HEK293T (cell line): ENCODE measurements at regions not wholly inside any gene's neighbourhood (a gene's known extent, or its start where the extent isn't known, plus 50 kb on each side); places are given as distances from the start of the nearest gene placed in this dataset.

Experiments
- CTCF ChIA-PET: fragments of 350-600 bp; formaldehyde crosslinking; extraction: SDS; loops from one replicate; lab custom pipeline; 2021; ENCODE audit warnings: antibody characterized with exemption, inconsistent platforms; lab: Yijun Ruan, JAX
- POLR2A ChIA-PET: fragments of 350-600 bp; formaldehyde crosslinking; extraction: SDS; loops from one replicate; lab custom pipeline; 2020; ENCODE audit warnings: antibody characterized with exemption, inconsistent platforms; lab: Yijun Ruan, JAX
- DNase-seq: peaks from one replicate; pipeline ENCODE4 v3.0.0; 2012; ENCODE audit warnings: mixed read lengths; ENCODE audit errors: extremely low spot score
- ARNT ChIP-seq: fragments of 450-650 bp; IDR thresholded peaks from 2 replicates; pipeline ENCODE4 v1.6.1; 2017; ENCODE audit warnings: mild to moderate bottlenecking
- BHLHE40 ChIP-seq: fragments of 450-650 bp; IDR thresholded peaks from 2 replicates; pipeline ENCODE4 v1.6.1; 2016; ENCODE audit warnings: mild to moderate bottlenecking, moderate library complexity, borderline replicate concordance
- CTBP1 ChIP-seq: fragments of 450-650 bp; IDR thresholded peaks from 2 replicates; pipeline ENCODE4 v1.6.1; 2016; ENCODE audit warnings: borderline replicate concordance
- ELF4 ChIP-seq: fragments of 450-650 bp; IDR thresholded peaks from 2 replicates; pipeline ENCODE4 v1.6.1; 2017; ENCODE audit warnings: antibody characterized with exemption
- FOXA1 ChIP-seq: fragments of 450-650 bp; IDR thresholded peaks from 2 replicates; pipeline ENCODE4 v1.6.1; 2016; ENCODE audit warnings: mild to moderate bottlenecking
- FOXK2 ChIP-seq: fragments of 450-650 bp; IDR thresholded peaks from 2 replicates; pipeline ENCODE4 v1.6.1; 2016; ENCODE audit warnings: mild to moderate bottlenecking
- FOXM1 ChIP-seq: fragments of 450-650 bp; IDR thresholded peaks from 2 replicates; pipeline ENCODE4 v1.6.1; 2017; ENCODE audit warnings: mild to moderate bottlenecking, borderline replicate concordance
- HDGF ChIP-seq: fragments of 450-650 bp; IDR thresholded peaks from 2 replicates; pipeline ENCODE4 v1.6.1; 2017; ENCODE audit warnings: antibody characterized with exemption, borderline replicate concordance
- L3MBTL2 ChIP-seq: fragments of 450-650 bp; conservative IDR thresholded peaks from 2 replicates; pipeline ENCODE4 v1.6.1; 2016; ENCODE audit warnings: mild to moderate bottlenecking
- LEF1 ChIP-seq: fragments of 450-650 bp; IDR thresholded peaks from 2 replicates; pipeline ENCODE4 v1.6.1; 2017; ENCODE audit warnings: mild to moderate bottlenecking, borderline replicate concordance
- NFRKB ChIP-seq: fragments of 450-650 bp; IDR thresholded peaks from 2 replicates; pipeline ENCODE4 v1.6.1; 2016; ENCODE audit warnings: mild to moderate bottlenecking, moderate library complexity
- PKNOX1 ChIP-seq: fragments of 450-650 bp; IDR thresholded peaks from 2 replicates; pipeline ENCODE4 v1.6.1; 2016
- SP1 ChIP-seq: fragments of 450-650 bp; IDR thresholded peaks from 2 replicates; pipeline ENCODE4 v1.6.1; 2017
- SUZ12 ChIP-seq: fragments of 450-650 bp; IDR thresholded peaks from 2 replicates; pipeline ENCODE4 v1.6.1; 2016; ENCODE audit warnings: mild to moderate bottlenecking
- TARDBP ChIP-seq: fragments of 450-650 bp; IDR thresholded peaks from 2 replicates; pipeline ENCODE4 v1.6.1; 2016
- ZNF384 ChIP-seq: fragments of 450-650 bp; IDR thresholded peaks from 2 replicates; pipeline ENCODE4 v1.6.1; 2016

- TF ChIP-seq CTBP1 (no peak), ARNT (no peak), LEF1 (no peak), PKNOX1 (no peak), SP1 (no peak), FOXM1 (no peak), NFRKB (no peak), TARDBP (no peak), ZNF384 (no peak), ELF4 (no peak), FOXK2 (no peak), HDGF (no peak), BHLHE40 (no peak), L3MBTL2 (no peak), SUZ12 (no peak), FOXA1 (no peak)
- ChIA-PET CTCF (no interaction called here), POLR2A (no interaction called here)
- DNase-seq, result no peak
Measured at GRCh38 chr2:181123798-181124231, 143.4 kb downstream of the UBE2E3 start.

GRCh38 chr2:181124497-181124896, 144.1 kb downstream of the UBE2E3 start:
- CTCF ChIA-PET, result no interaction called here
- POLR2A ChIA-PET, result no interaction called here
- TF ChIP-seq FOXK2, result no peak
- TF ChIP-seq HDGF, result no peak
- no peak for TF ChIP-seq TARDBP
- no peak for TF ChIP-seq ZNF384
- TF ChIP-seq SUZ12, result no peak
- TF ChIP-seq ARNT, result no peak
- TF ChIP-seq FOXA1, result no peak
- TF ChIP-seq CTBP1, result no peak
- DNase-seq, result no peak

- no peak for TF ChIP-seq SP1
- no peak for TF ChIP-seq FOXM1
- no peak for TF ChIP-seq CTBP1
- TF ChIP-seq ELF4, result no peak
- TF ChIP-seq NFRKB, result no peak
- TF ChIP-seq TARDBP, result no peak
- TF ChIP-seq FOXK2, result no peak
- TF ChIP-seq HDGF, result no peak
- TF ChIP-seq LEF1, result no peak
- DNase-seq, result no peak
- POLR2A ChIA-PET, result no interaction called here
- CTCF ChIA-PET, result interaction anchor here (0.5 kb wide), 1 partner anchor 215 kb away, joined by 3 read pairs; no protein-coding TSS in a partner anchor
Measured at GRCh38 chr2:181125359-181125758, 145.0 kb downstream of the UBE2E3 start.

- CTCF ChIA-PET, result interaction anchor here (0.8 kb wide), 1 partner anchor 13 kb away, joined by 3 read pairs; no protein-coding TSS in a partner anchor
- TF ChIP-seq NFRKB, result no peak
- no peak for TF ChIP-seq FOXA1
- TF ChIP-seq PKNOX1, result no peak
- no peak for TF ChIP-seq FOXK2
- no peak for TF ChIP-seq BHLHE40
- POLR2A ChIA-PET, result no interaction called here
- no peak for DNase-seq
Measured at GRCh38 chr2:181126311-181126868, 146.0 kb downstream of the UBE2E3 start.

GRCh38 chr2:181128199-181128598, 147.8 kb downstream of the UBE2E3 start:
- no peak for DNase-seq
- ChIA-PET CTCF (no interaction called here), POLR2A (no interaction called here)
- TF ChIP-seq HDGF (no peak), FOXA1 (no peak), SUZ12 (no peak), BHLHE40 (no peak), FOXM1 (no peak), SP1 (no peak), ARNT (no peak), L3MBTL2 (no peak), FOXK2 (no peak), TARDBP (no peak), ZNF384 (no peak), CTBP1 (no peak), PKNOX1 (no peak), LEF1 (no peak), NFRKB (no peak), ELF4 (no peak)

- no peak for DNase-seq
- ChIA-PET POLR2A (no interaction called here), CTCF (no interaction called here)
- TF ChIP-seq FOXK2 (no peak), PKNOX1 (no peak), NFRKB (no peak), HDGF (no peak), L3MBTL2 (no peak), ELF4 (no peak), SUZ12 (no peak), BHLHE40 (no peak), CTBP1 (no peak), LEF1 (no peak), ARNT (no peak), SP1 (no peak), TARDBP (no peak), ZNF384 (no peak), FOXM1 (no peak), FOXA1 (no peak)
Measured at GRCh38 chr2:181129364-181130056, 149.1 kb downstream of the UBE2E3 start.
